ENCODE measurements at regions not wholly inside any gene's neighbourhood (a gene's known extent, or its start where the extent isn't known, plus 50 kb on each side); places are given as distances from the start of the nearest gene placed in this dataset.

- no peak overlapping the region for H3K4me2 ChIP-seq
- H3F3A ChIP-seq (ENCODE audit: insufficient read depth, low read depth), result no peaks in the 10 kb centered on the region
- no peaks in the 10 kb centered on the region for H3K36me3 ChIP-seq (ENCODE audit: low read depth)
- H4K20me1 ChIP-seq (ENCODE audit: insufficient read depth), result no peaks in the 10 kb centered on the region
- no peaks in the 10 kb centered on the region for H3K4me1 ChIP-seq (replicated peaks; ENCODE audit: insufficient read depth)
- CTCF ChIA-PET, result no interaction called here
- no peak for TF ChIP-seq EZH2 (IDR thresholded peaks at IDR 0.05; ENCODE audit: low read depth)
- TF ChIP-seq, protein P1, sequence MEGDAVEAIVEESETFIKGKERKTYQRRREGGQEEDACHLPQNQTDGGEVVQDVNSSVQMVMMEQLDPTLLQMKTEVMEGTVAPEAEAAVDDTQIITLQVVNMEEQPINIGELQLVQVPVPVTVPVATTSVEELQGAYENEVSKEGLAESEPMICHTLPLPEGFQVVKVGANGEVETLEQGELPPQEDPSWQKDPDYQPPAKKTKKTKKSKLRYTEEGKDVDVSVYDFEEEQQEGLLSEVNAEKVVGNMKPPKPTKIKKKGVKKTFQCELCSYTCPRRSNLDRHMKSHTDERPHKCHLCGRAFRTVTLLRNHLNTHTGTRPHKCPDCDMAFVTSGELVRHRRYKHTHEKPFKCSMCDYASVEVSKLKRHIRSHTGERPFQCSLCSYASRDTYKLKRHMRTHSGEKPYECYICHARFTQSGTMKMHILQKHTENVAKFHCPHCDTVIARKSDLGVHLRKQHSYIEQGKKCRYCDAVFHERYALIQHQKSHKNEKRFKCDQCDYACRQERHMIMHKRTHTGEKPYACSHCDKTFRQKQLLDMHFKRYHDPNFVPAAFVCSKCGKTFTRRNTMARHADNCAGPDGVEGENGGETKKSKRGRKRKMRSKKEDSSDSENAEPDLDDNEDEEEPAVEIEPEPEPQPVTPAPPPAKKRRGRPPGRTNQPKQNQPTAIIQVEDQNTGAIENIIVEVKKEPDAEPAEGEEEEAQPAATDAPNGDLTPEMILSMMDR (conservative IDR thresholded peaks at IDR 0.05), result no peak
- no peak overlapping the region for H3K4me3 ChIP-seq
- no peaks in the 10 kb centered on the region for H3K27me3 ChIP-seq (ENCODE audit: insufficient read depth, low read depth)
- no peaks in the 10 kb centered on the region for H3K79me2 ChIP-seq (ENCODE audit: low read depth)
- H3K27ac ChIP-seq, result no peak overlapping the region
- POLR2A ChIA-PET (ENCODE audit: unreplicated experiment), result no interaction called here
- intact Hi-C loops (cut with micrococcal nuclease; ENCODE audit: unreplicated experiment), result no loop called here
- no TSS peak for BruUV-seq (replicated peaks)
- no peaks in the 10 kb centered on the region for H3K9me2 ChIP-seq (ENCODE audit: insufficient read depth)
- no peak overlapping the region for H2AFZ ChIP-seq
- DNase-seq, result no peak
- H3K9me3 ChIP-seq (ENCODE audit: insufficient read depth, low read depth), result no peaks in the 10 kb centered on the region
Measured at GRCh38 chr13:47306991-47307390, 410.1 kb upstream of the HTR2A start.

DNA sequence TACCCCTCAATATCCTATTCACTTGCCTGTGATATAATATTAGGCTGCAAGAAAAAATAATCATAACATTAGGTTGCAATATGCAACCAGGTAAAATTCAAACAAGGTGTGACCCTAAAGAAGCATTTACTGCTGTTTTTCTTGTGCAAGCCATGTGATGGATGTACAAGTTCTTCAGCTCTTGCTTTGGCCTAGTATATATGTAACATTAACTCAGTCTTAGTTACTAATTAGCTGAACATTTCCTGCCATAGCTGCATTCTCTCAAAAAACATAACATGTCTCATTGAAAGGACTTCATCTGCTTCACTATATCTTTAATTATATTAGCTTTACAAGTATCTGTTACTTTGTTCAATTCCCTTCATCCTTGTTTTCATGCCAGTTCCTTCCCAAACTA lies 406.8 kb upstream of the HTR2A start:
- Histone ChIP-seq H3K4me1 (replicated peaks; ENCODE audit: insufficient read depth) (no peaks in the 10 kb centered on the region), H3K9me3 (ENCODE audit: insufficient read depth, low read depth) (0 out of 2 replicates have a peak, but pooled peaks cover 3% of the 10 kb centered on the region), H2AFZ (no peak overlapping the region), H3F3A (ENCODE audit: insufficient read depth, low read depth) (no peaks in the 10 kb centered on the region), H3K36me3 (ENCODE audit: low read depth) (no peaks in the 10 kb centered on the region), H3K4me2 (no peak overlapping the region), H3K27me3 (ENCODE audit: insufficient read depth, low read depth) (no peaks in the 10 kb centered on the region), H4K20me1 (ENCODE audit: insufficient read depth) (no peaks in the 10 kb centered on the region), H3K4me3 (no peak overlapping the region), H3K79me2 (ENCODE audit: low read depth) (no peaks in the 10 kb centered on the region), H3K9me2 (ENCODE audit: insufficient read depth) (no peaks in the 10 kb centered on the region), H3K27ac (no peak overlapping the region)
- BruUV-seq (replicated peaks), result no TSS peak
- TF ChIP-seq EZH2 (IDR thresholded peaks at IDR 0.05; ENCODE audit: low read depth), result no peak
- TF ChIP-seq, protein P1 (conservative IDR thresholded peaks at IDR 0.05), result no peak
- intact Hi-C loops (cut with micrococcal nuclease; ENCODE audit: unreplicated experiment), result no loop called here
- ChIA-PET POLR2A (ENCODE audit: unreplicated experiment) (interaction anchor here (0.6 kb wide), 1 partner anchor 38 kb away, joined by 3 read pairs; no protein-coding TSS in a partner anchor), CTCF (no interaction called here)
- no peak for DNase-seq

- no peaks in the 10 kb centered on the region for H4K20me1 ChIP-seq (ENCODE audit: insufficient read depth)
- no peak overlapping the region for H3K27ac ChIP-seq
- ChIA-PET POLR2A (ENCODE audit: unreplicated experiment) (no interaction called here), CTCF (no interaction called here)
- no peak overlapping the region for H3K4me3 ChIP-seq
- no peaks in the 10 kb centered on the region for H3K9me2 ChIP-seq (ENCODE audit: insufficient read depth)
- H3K9me3 ChIP-seq (ENCODE audit: insufficient read depth, low read depth), result 0 out of 2 replicates have a peak, but pooled peaks cover 3% of the 10 kb centered on the region
- no peak for TF ChIP-seq EZH2 (IDR thresholded peaks at IDR 0.05; ENCODE audit: low read depth)
- TF ChIP-seq, protein P1 (conservative IDR thresholded peaks at IDR 0.05), result no peak
- DNase-seq, result no peak
- intact Hi-C loops (cut with micrococcal nuclease; ENCODE audit: unreplicated experiment), result no loop called here
- no peaks in the 10 kb centered on the region for H3F3A ChIP-seq (ENCODE audit: insufficient read depth, low read depth)
- BruUV-seq (replicated peaks), result no TSS peak
- H2AFZ ChIP-seq, result no peak overlapping the region
- no peak overlapping the region for H3K4me2 ChIP-seq
- H3K36me3 ChIP-seq (ENCODE audit: low read depth), result no peaks in the 10 kb centered on the region
- no peaks in the 10 kb centered on the region for H3K27me3 ChIP-seq (ENCODE audit: insufficient read depth, low read depth)
- no peaks in the 10 kb centered on the region for H3K4me1 ChIP-seq (replicated peaks; ENCODE audit: insufficient read depth)
- no peaks in the 10 kb centered on the region for H3K79me2 ChIP-seq (ENCODE audit: low read depth)
Measured at GRCh38 chr13:47299304-47299703, 402.5 kb upstream of the HTR2A start.

Data from PC-9 (cell line).